ENCODE measurements at regions not wholly inside any gene's neighbourhood (a gene's known extent, or its start where the extent isn't known, plus 50 kb on each side); places are given as distances from the start of the nearest gene placed in this dataset.

DNA sequence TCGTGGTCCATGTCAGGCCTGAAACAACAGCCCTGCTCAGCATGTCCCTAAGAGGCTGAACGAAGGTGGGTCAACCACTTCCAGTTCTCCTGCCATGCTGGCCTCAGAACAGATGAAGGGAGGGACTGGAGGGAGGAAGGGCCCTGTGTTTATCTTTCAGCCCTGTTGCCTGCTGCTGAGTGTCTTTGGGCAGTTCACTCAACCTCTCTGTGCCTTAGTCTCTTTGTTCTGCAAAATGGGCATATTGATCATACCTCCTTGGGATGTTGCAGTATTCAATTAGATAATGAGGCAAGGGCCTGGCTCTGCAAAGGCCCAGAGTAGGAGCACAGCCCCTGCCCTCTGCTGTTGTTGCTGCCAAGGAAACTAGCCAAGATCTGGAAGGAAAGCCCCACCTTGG lies 207.5 kb downstream of the MN1 start:
- CTCF ChIA-PET: no interaction called here
- POLR2A ChIA-PET (ENCODE audit: low non-redundant PET): no interaction called here
- Histone ChIP-seq H3K27me3 (replicated peaks; ENCODE audit: insufficient read depth, low read depth, low read length, poor library complexity) (no peaks in the 10 kb centered on the region), H3K27ac (ENCODE audit: low read depth, low read length, poor library complexity, severe bottlenecking) (no peak overlapping the region), H3K9me3 (ENCODE audit: low read depth, low read length, poor library complexity, severe bottlenecking) (no peaks in the 10 kb centered on the region), H3K4me1 (ENCODE audit: insufficient read depth, low read length, poor library complexity, severe bottlenecking) (peaks cover 2% of the 10 kb centered on the region), H3K4me3 (ENCODE audit: low read depth, low read length, poor library complexity, severe bottlenecking) (no peak overlapping the region), H3K36me3 (ENCODE audit: insufficient read depth, low read length, poor library complexity, severe bottlenecking) (no peaks in the 10 kb centered on the region)
- no peak for DNase-seq (ENCODE audit: low spot score)
- BruUV-seq (replicated peaks): no TSS peak
- no peak for TF ChIP-seq EZH2 (IDR thresholded peaks at IDR 0.05; ENCODE audit: borderline replicate concordance, low read depth, low read length, poor library complexity, severe bottlenecking)
- TF ChIP-seq, protein P1, sequence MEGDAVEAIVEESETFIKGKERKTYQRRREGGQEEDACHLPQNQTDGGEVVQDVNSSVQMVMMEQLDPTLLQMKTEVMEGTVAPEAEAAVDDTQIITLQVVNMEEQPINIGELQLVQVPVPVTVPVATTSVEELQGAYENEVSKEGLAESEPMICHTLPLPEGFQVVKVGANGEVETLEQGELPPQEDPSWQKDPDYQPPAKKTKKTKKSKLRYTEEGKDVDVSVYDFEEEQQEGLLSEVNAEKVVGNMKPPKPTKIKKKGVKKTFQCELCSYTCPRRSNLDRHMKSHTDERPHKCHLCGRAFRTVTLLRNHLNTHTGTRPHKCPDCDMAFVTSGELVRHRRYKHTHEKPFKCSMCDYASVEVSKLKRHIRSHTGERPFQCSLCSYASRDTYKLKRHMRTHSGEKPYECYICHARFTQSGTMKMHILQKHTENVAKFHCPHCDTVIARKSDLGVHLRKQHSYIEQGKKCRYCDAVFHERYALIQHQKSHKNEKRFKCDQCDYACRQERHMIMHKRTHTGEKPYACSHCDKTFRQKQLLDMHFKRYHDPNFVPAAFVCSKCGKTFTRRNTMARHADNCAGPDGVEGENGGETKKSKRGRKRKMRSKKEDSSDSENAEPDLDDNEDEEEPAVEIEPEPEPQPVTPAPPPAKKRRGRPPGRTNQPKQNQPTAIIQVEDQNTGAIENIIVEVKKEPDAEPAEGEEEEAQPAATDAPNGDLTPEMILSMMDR (conservative IDR thresholded peaks at IDR 0.05; ENCODE audit: low read depth, low read length): no peak
- intact Hi-C loops (cut with micrococcal nuclease; ENCODE audit: unreplicated experiment): no loop called here

DNA sequence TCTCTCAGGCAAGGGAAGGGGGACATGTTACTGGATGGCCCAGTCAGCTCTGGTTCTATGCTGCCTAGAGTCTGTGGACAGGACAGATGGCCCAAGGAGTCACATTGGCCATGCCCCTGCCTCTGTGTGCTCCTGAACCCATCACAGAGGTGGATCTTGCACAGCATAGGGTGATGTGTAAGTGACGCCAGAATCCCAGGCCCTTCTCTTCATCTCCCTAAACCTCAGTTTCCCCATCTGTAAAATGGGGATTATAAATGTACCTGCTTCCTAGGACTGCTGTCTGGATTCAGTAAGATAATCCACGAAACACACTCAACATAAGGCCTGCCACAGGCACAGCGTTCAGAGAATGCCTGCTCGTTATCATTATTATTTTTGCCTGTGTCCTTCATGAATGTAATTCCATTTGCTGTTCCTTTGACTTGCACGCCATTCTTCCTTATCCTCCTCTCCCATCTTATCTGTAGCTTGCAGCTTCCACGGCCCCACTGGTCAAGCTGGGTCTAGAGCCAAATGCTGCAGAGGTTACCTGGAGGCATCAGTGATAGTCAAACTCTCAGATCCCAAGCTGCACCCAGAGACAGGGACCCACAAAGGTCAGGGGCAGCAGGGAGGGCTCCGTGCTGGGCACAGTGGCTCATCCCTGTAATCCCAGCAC lies 207.0 kb downstream of the MN1 start:
- TF ChIP-seq, protein P1 (conservative IDR thresholded peaks at IDR 0.05; ENCODE audit: low read depth, low read length): no peak
- no peak for TF ChIP-seq EZH2 (IDR thresholded peaks at IDR 0.05; ENCODE audit: borderline replicate concordance, low read depth, low read length, poor library complexity, severe bottlenecking)
- H3K4me1 ChIP-seq (ENCODE audit: insufficient read depth, low read length, poor library complexity, severe bottlenecking): peaks cover 4% of the 10 kb centered on the region
- intact Hi-C loops (cut with micrococcal nuclease; ENCODE audit: unreplicated experiment): no loop called here
- H3K36me3 ChIP-seq (ENCODE audit: insufficient read depth, low read length, poor library complexity, severe bottlenecking): no peaks in the 10 kb centered on the region
- no peaks in the 10 kb centered on the region for H3K9me3 ChIP-seq (ENCODE audit: low read depth, low read length, poor library complexity, severe bottlenecking)
- no peak overlapping the region for H3K4me3 ChIP-seq (ENCODE audit: low read depth, low read length, poor library complexity, severe bottlenecking)
- H3K27me3 ChIP-seq (replicated peaks; ENCODE audit: insufficient read depth, low read depth, low read length, poor library complexity): no peaks in the 10 kb centered on the region
- BruUV-seq (replicated peaks): no TSS peak
- ChIA-PET POLR2A (ENCODE audit: low non-redundant PET) (no interaction called here), CTCF (no interaction called here)
- no peak for DNase-seq (ENCODE audit: low spot score)
- no peak overlapping the region for H3K27ac ChIP-seq (ENCODE audit: low read depth, low read length, poor library complexity, severe bottlenecking)

DNA sequence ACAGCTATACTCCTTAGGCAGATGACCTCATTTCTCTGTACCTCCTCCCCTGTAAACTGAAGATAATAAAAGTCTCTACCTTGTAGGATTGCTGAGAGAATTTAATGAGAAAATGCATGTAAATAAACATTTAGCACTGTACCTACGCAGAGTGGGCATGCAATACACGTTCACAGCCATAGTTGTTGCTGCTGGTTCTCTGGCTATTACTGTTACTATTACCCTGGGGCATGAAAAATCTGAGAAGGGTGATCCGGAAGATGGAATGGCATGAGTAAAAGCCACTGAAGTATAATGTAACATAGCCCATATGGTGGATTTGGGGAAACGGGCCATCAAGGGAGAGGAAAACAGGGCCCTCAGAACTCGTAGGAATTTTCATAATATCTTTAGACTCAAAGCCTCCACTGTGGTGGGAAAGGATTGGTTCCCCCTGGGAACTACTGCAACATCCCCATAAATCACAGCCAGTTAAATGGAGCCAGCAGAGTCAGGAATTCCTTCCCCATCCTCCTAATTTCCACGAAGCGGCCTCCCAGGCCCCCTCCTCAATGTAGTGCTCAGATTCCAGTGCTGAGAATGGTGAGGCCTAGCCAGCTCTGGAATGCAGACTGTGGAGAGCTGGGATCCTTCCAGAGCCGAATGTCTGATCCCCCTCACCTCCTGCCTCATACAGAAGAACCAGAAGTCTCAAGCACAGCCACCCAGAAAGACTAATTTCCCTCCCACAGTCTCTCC lies 205.3 kb downstream of the MN1 start:
- no peaks in the 10 kb centered on the region for H3K27me3 ChIP-seq (replicated peaks; ENCODE audit: insufficient read depth, low read depth, low read length, poor library complexity)
- ChIA-PET CTCF (no interaction called here), POLR2A (ENCODE audit: low non-redundant PET) (no interaction called here)
- intact Hi-C loops (cut with micrococcal nuclease; ENCODE audit: unreplicated experiment): no loop called here
- TF ChIP-seq EZH2 (IDR thresholded peaks at IDR 0.05; ENCODE audit: borderline replicate concordance, low read depth, low read length, poor library complexity, severe bottlenecking): no peak
- TF ChIP-seq, protein P1 (conservative IDR thresholded peaks at IDR 0.05; ENCODE audit: low read depth, low read length): no peak
- H3K9me3 ChIP-seq (ENCODE audit: low read depth, low read length, poor library complexity, severe bottlenecking): no peaks in the 10 kb centered on the region
- no TSS peak for BruUV-seq (replicated peaks)
- no peak overlapping the region for H3K4me3 ChIP-seq (ENCODE audit: low read depth, low read length, poor library complexity, severe bottlenecking)
- peaks cover 4% of the 10 kb centered on the region for H3K4me1 ChIP-seq (ENCODE audit: insufficient read depth, low read length, poor library complexity, severe bottlenecking)
- no peaks in the 10 kb centered on the region for H3K36me3 ChIP-seq (ENCODE audit: insufficient read depth, low read length, poor library complexity, severe bottlenecking)
- no peak for DNase-seq (ENCODE audit: low spot score)
- H3K27ac ChIP-seq (ENCODE audit: low read depth, low read length, poor library complexity, severe bottlenecking): no peak overlapping the region

Data from A673 (cell line).